ENCODE measurements at regions not wholly inside any gene's neighbourhood (a gene's known extent, or its start where the extent isn't known, plus 50 kb on each side); places are given as distances from the start of the nearest gene placed in this dataset.

DNA sequence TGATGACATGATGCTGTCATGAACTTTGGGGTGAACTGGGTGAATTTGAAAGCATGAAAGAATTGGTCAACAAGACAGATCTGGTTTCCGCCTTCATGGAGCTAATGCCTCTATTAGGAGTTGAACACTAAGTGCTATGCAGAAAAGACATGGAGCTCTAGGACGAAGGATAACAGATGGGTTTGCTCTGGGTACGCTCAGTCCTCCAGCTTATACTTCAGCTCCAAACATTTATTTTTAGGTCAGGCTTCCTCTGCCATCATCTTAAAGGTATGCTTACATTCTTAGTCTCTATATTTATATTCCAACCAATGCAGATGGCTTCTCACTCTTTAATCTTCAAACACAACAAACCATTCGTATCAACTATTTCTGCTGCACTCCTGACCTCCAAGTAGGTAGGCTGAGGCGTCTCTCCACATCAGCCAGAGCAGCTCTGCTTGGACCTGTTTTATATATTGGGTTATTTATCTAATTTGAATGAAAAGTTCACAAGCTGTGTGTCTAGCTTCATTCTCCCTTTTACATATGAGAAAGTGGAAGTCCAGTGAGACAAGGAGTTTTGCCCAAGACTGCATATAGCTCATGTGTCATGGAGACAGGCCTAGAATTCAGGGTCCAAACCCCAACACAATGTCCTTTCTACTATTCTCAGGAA is 226.3 kb downstream of the SPTSSA start:
- H3K79me2 ChIP-seq (ENCODE audit: low read length) = no peaks in the 10 kb centered on the region
- TF ChIP-seq, protein P1, sequence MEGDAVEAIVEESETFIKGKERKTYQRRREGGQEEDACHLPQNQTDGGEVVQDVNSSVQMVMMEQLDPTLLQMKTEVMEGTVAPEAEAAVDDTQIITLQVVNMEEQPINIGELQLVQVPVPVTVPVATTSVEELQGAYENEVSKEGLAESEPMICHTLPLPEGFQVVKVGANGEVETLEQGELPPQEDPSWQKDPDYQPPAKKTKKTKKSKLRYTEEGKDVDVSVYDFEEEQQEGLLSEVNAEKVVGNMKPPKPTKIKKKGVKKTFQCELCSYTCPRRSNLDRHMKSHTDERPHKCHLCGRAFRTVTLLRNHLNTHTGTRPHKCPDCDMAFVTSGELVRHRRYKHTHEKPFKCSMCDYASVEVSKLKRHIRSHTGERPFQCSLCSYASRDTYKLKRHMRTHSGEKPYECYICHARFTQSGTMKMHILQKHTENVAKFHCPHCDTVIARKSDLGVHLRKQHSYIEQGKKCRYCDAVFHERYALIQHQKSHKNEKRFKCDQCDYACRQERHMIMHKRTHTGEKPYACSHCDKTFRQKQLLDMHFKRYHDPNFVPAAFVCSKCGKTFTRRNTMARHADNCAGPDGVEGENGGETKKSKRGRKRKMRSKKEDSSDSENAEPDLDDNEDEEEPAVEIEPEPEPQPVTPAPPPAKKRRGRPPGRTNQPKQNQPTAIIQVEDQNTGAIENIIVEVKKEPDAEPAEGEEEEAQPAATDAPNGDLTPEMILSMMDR (IDR thresholded peaks at IDR 0.05; ENCODE audit: low read depth, low read length) = no peak
- no peak for TF ChIP-seq EZH2phosphoT487 (IDR thresholded peaks at IDR 0.05; ENCODE audit: low read depth)
- H2AFZ ChIP-seq (ENCODE audit: low read depth, low read length) = no peak overlapping the region
- H3K36me3 ChIP-seq (replicated peaks; ENCODE audit: low read depth, low read length) = no peaks in the 10 kb centered on the region
- no peak overlapping the region for H3K27ac ChIP-seq (ENCODE audit: low read length)
- H3K9ac ChIP-seq (ENCODE audit: low read length) = no peak overlapping the region
- no peaks in the 10 kb centered on the region for H4K20me1 ChIP-seq (ENCODE audit: insufficient read depth, low read length)
- no peaks in the 10 kb centered on the region for H3K9me3 ChIP-seq (ENCODE audit: insufficient read depth, low read length)
- no peak overlapping the region for H3K4me2 ChIP-seq (ENCODE audit: low read length)
- H3K4me3 ChIP-seq (ENCODE audit: low read length) = no peak overlapping the region
- H3K27me3 ChIP-seq (ENCODE audit: low read depth, low read length) = no peaks in the 10 kb centered on the region; the same call in 1 of the 2 replicates
- no peaks in the 10 kb centered on the region for H3K4me1 ChIP-seq (ENCODE audit: low read length)

DNA sequence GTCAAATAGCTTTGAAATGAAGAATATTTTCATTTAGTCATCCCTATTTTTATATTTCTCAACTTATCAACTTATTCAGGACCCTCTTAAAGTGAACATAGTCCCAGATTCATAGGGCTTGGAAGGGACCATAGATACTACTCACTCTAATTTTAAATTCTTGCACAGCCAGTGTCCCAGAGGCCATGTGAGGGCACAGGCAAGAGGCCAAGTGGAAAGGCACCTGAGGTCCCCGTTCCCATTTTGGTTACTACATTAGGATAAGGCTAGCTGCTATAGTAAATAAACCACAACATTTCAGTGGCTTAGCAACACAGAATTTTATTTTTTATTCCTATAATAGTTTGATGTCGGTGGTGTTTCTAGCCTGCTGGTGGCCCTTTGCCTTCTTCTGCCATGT is 227.8 kb downstream of the SPTSSA start:
- Histone ChIP-seq H3K27me3 (ENCODE audit: low read depth, low read length) (no peaks in the 10 kb centered on the region), H4K20me1 (ENCODE audit: insufficient read depth, low read length) (no peaks in the 10 kb centered on the region), H3K4me3 (ENCODE audit: low read length) (no peak overlapping the region), H3K36me3 (replicated peaks; ENCODE audit: low read depth, low read length) (no peaks in the 10 kb centered on the region), H3K9me3 (ENCODE audit: insufficient read depth, low read length) (no peaks in the 10 kb centered on the region), H3K79me2 (ENCODE audit: low read length) (no peaks in the 10 kb centered on the region), H3K9ac (ENCODE audit: low read length) (no peak overlapping the region), H2AFZ (ENCODE audit: low read depth, low read length) (no peak overlapping the region), H3K4me2 (ENCODE audit: low read length) (no peak overlapping the region), H3K27ac (ENCODE audit: low read length) (no peak overlapping the region), H3K4me1 (ENCODE audit: low read length) (no peaks in the 10 kb centered on the region)
- TF ChIP-seq, protein P1 (IDR thresholded peaks at IDR 0.05; ENCODE audit: low read depth, low read length) = no peak
- no peak for TF ChIP-seq EZH2phosphoT487 (IDR thresholded peaks at IDR 0.05; ENCODE audit: low read depth)

DNA sequence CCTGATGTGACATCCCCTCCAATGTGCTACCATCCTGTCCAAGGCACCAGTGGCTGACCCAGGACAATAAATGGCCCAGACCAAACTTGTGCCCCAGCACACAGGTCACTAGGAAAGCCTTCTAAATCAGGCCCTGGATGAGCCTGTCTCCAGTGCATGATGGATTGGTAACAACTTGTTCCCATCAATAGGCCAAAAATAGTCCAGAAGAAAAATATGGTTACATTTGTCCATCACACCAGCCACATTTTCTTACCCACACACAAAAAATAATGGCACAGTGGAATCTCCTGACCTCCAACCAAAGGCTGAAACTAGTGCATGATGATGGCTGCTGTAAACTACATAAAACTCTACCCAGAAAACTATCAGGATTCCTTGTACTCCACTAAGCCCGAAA is 228.4 kb downstream of the SPTSSA start:
- Histone ChIP-seq H3K79me2 (ENCODE audit: low read length) (no peaks in the 10 kb centered on the region), H3K27me3 (ENCODE audit: low read depth, low read length) (no peaks in the 10 kb centered on the region), H3K27ac (ENCODE audit: low read length) (no peak overlapping the region), H3K4me2 (ENCODE audit: low read length) (no peak overlapping the region), H2AFZ (ENCODE audit: low read depth, low read length) (no peak overlapping the region), H3K4me1 (ENCODE audit: low read length) (no peaks in the 10 kb centered on the region), H3K9ac (ENCODE audit: low read length) (no peak overlapping the region), H3K9me3 (ENCODE audit: insufficient read depth, low read length) (no peaks in the 10 kb centered on the region), H3K4me3 (ENCODE audit: low read length) (no peak overlapping the region), H4K20me1 (ENCODE audit: insufficient read depth, low read length) (no peaks in the 10 kb centered on the region), H3K36me3 (replicated peaks; ENCODE audit: low read depth, low read length) (no peaks in the 10 kb centered on the region)
- TF ChIP-seq EZH2phosphoT487 (IDR thresholded peaks at IDR 0.05; ENCODE audit: low read depth) = no peak
- TF ChIP-seq, protein P1 (IDR thresholded peaks at IDR 0.05; ENCODE audit: low read depth, low read length) = no peak

DNA sequence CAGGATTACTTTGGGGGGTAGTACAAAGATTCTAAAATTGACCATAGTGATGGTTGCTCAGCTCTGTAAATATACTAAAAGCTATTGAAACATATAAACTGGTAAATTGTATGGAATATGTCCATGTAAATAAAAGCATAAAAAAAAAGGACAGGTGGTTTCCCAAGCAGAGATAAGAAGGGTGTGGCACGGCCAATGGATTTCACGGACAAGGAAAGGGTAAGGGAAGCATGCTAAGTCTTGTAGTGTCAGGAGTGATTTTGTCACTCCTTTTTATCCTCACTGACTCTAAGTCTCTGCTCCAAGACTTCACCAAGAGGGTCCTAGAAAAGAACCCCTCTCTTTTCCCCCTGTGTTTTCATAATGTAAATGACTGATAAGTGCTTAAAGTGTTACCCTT is 229.2 kb downstream of the SPTSSA start:
- Histone ChIP-seq H3K9me3 (ENCODE audit: insufficient read depth, low read length) (no peaks in the 10 kb centered on the region), H3K27ac (ENCODE audit: low read length) (no peak overlapping the region), H4K20me1 (ENCODE audit: insufficient read depth, low read length) (no peaks in the 10 kb centered on the region), H3K4me1 (ENCODE audit: low read length) (no peaks in the 10 kb centered on the region), H3K27me3 (ENCODE audit: low read depth, low read length) (no peaks in the 10 kb centered on the region), H3K9ac (ENCODE audit: low read length) (no peak overlapping the region), H2AFZ (ENCODE audit: low read depth, low read length) (no peak overlapping the region), H3K4me3 (ENCODE audit: low read length) (no peak overlapping the region), H3K4me2 (ENCODE audit: low read length) (no peak overlapping the region), H3K36me3 (replicated peaks; ENCODE audit: low read depth, low read length) (no peaks in the 10 kb centered on the region), H3K79me2 (ENCODE audit: low read length) (no peaks in the 10 kb centered on the region)
- TF ChIP-seq, protein P1 (IDR thresholded peaks at IDR 0.05; ENCODE audit: low read depth, low read length) = no peak
- TF ChIP-seq EZH2phosphoT487 (IDR thresholded peaks at IDR 0.05; ENCODE audit: low read depth) = no peak

Data from OCI-LY3 (cell line).